ENCODE measurements at regions not wholly inside any gene's neighbourhood (a gene's known extent, or its start where the extent isn't known, plus 50 kb on each side); places are given as distances from the start of the nearest gene placed in this dataset.

GRCh38 chr10:36606234-36606839 lies 519.1 kb upstream of the ANKRD30A start:
- peak; percentile 22 for DNase-seq (ENCODE audit: low read depth)
- TF ChIP-seq CTCF (IDR thresholded peaks at IDR 0.05; ENCODE audit: low read length, missing control alignments) = no peak
- H3K4me3 ChIP-seq (replicated peaks; ENCODE audit: low read depth, low read length) = no peak overlapping the region

- no peak overlapping the region for H3K4me3 ChIP-seq (replicated peaks; ENCODE audit: low read depth, low read length)
- no peak for TF ChIP-seq CTCF (IDR thresholded peaks at IDR 0.05; ENCODE audit: low read length, missing control alignments)
- no peak for DNase-seq (ENCODE audit: low read depth)
These were observed 521.1 kb upstream of the ANKRD30A start for GRCh38 chr10:36604316-36604715.

GRCh38 chr10:36603688-36604087 lies 521.7 kb upstream of the ANKRD30A start:
- no peak for DNase-seq (ENCODE audit: low read depth)
- no peak for TF ChIP-seq CTCF (IDR thresholded peaks at IDR 0.05; ENCODE audit: low read length, missing control alignments)
- no peak overlapping the region for H3K4me3 ChIP-seq (replicated peaks; ENCODE audit: low read depth, low read length)

- DNase-seq (ENCODE audit: low read depth) = peak; percentile 69
- TF ChIP-seq CTCF (IDR thresholded peaks at IDR 0.05; ENCODE audit: low read length, missing control alignments) = no peak
- no peak overlapping the region for H3K4me3 ChIP-seq (replicated peaks; ENCODE audit: low read depth, low read length)
These were observed 523.0 kb upstream of the ANKRD30A start for GRCh38 chr10:36602374-36602773.

- no peak overlapping the region for H3K4me3 ChIP-seq (replicated peaks; ENCODE audit: low read depth, low read length)
- DNase-seq (ENCODE audit: low read depth) = no peak
- no peak for TF ChIP-seq CTCF (IDR thresholded peaks at IDR 0.05; ENCODE audit: low read length, missing control alignments)
These were observed 527.6 kb upstream of the ANKRD30A start for GRCh38 chr10:36597756-36598320.

GRCh38 chr10:36592964-36593363 lies 532.4 kb upstream of the ANKRD30A start:
- H3K4me3 ChIP-seq (replicated peaks; ENCODE audit: low read depth, low read length) = no peak overlapping the region
- no peak for DNase-seq (ENCODE audit: low read depth)
- TF ChIP-seq CTCF (IDR thresholded peaks at IDR 0.05; ENCODE audit: low read length, missing control alignments) = no peak

- no peak overlapping the region for H3K4me3 ChIP-seq (replicated peaks; ENCODE audit: low read depth, low read length)
- no peak for TF ChIP-seq CTCF (IDR thresholded peaks at IDR 0.05; ENCODE audit: low read length, missing control alignments)
- DNase-seq (ENCODE audit: low read depth) = no peak
These were observed 534.0 kb upstream of the ANKRD30A start for GRCh38 chr10:36591436-36591835.
